RWPE2 (cell line): ENCODE measurements at regions not wholly inside any gene's neighbourhood (a gene's known extent, or its start where the extent isn't known, plus 50 kb on each side); places are given as distances from the start of the nearest gene placed in this dataset.

Experiments
- ATAC-seq: fragments of 200-7000 bp; cut with Tn5 transposase; 3 replicates; pipeline ENCODE4 v1.9.1; 2021; ENCODE audit warnings: low read depth
- DNase-seq: peaks from one replicate; pipeline ENCODE4 v3.0.0-alpha.2; 2020; ENCODE audit warnings: low spot score
- H3K27ac ChIP-seq: fragments of 450-650 bp; 2 replicates; pipeline ENCODE4 v1.5.1; 2017; ENCODE audit warnings: mild to moderate bottlenecking; ENCODE audit not compliant: poor library complexity, severe bottlenecking
- H3K27me3 ChIP-seq: fragments of 250-450 bp; sonication (Bioruptor Pico); 2 replicates; pipeline ENCODE4 v1.5.1; 2021; ENCODE audit warnings: mild to moderate bottlenecking, moderate library complexity; ENCODE audit not compliant: insufficient read depth, poor library complexity, severe bottlenecking
- H3K36me3 ChIP-seq: fragments of 250-450 bp; sonication (Bioruptor Pico); 2 replicates; pipeline ENCODE4 v1.5.1; 2020; ENCODE audit warnings: low read depth, mild to moderate bottlenecking, moderate library complexity
- H3K4me1 ChIP-seq: fragments of 250-450 bp; sonication (Bioruptor Pico); 2 replicates; pipeline ENCODE4 v1.5.1; 2021; ENCODE audit warnings: mild to moderate bottlenecking, moderate library complexity; ENCODE audit not compliant: insufficient read depth, poor library complexity, severe bottlenecking
- H3K4me3 ChIP-seq: fragments of 250-450 bp; sonication (Bioruptor Pico); 2 replicates; pipeline ENCODE4 v1.5.1; 2021; ENCODE audit warnings: mild to moderate bottlenecking, moderate library complexity; ENCODE audit not compliant: severe bottlenecking
- H3K9me3 ChIP-seq: fragments of 250-450 bp; sonication (Bioruptor Pico); 2 replicates; pipeline ENCODE4 v1.5.1; 2021; ENCODE audit warnings: mild to moderate bottlenecking, moderate library complexity; ENCODE audit not compliant: severe bottlenecking
- TF ChIP-seq, protein P1 (sequence below): fragments of 450-650 bp; IDR thresholded peaks from one replicate; pipeline ENCODE4 v1.5.1; 2017; ENCODE audit warnings: mild to moderate bottlenecking, moderate library complexity; ENCODE audit not compliant: poor library complexity, severe bottlenecking

DNA sequence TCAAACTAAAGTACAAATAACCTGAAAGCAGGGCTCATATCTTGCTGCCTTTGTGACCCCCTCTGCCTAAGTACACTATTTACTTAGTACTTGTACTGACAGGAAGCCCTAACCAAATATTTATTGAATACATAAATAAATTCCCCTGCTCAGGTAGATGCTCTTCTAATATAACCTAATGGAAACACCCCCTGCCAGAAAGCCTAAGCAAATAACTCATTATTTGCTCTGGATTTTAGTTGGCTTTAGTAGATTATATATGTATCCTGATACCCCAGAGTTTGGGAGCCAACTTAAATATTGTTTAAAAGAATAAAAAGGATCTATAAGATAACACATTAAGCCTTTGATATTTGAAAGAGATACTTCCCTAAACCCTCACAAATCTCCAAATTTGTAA is 318.2 kb downstream of the PPP1R2C start:
- TF ChIP-seq, protein P1, sequence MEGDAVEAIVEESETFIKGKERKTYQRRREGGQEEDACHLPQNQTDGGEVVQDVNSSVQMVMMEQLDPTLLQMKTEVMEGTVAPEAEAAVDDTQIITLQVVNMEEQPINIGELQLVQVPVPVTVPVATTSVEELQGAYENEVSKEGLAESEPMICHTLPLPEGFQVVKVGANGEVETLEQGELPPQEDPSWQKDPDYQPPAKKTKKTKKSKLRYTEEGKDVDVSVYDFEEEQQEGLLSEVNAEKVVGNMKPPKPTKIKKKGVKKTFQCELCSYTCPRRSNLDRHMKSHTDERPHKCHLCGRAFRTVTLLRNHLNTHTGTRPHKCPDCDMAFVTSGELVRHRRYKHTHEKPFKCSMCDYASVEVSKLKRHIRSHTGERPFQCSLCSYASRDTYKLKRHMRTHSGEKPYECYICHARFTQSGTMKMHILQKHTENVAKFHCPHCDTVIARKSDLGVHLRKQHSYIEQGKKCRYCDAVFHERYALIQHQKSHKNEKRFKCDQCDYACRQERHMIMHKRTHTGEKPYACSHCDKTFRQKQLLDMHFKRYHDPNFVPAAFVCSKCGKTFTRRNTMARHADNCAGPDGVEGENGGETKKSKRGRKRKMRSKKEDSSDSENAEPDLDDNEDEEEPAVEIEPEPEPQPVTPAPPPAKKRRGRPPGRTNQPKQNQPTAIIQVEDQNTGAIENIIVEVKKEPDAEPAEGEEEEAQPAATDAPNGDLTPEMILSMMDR = no peak
- no peak for ATAC-seq
- H3K36me3 ChIP-seq = no peaks in the 10 kb centered on the region
- no peak for DNase-seq
- H3K9me3 ChIP-seq = no peaks in the 10 kb centered on the region
- H3K27me3 ChIP-seq = no peaks in the 10 kb centered on the region
- H3K4me1 ChIP-seq = no peaks in the 10 kb centered on the region
- no peak overlapping the region for H3K27ac ChIP-seq
- H3K4me3 ChIP-seq = no peak overlapping the region

DNA sequence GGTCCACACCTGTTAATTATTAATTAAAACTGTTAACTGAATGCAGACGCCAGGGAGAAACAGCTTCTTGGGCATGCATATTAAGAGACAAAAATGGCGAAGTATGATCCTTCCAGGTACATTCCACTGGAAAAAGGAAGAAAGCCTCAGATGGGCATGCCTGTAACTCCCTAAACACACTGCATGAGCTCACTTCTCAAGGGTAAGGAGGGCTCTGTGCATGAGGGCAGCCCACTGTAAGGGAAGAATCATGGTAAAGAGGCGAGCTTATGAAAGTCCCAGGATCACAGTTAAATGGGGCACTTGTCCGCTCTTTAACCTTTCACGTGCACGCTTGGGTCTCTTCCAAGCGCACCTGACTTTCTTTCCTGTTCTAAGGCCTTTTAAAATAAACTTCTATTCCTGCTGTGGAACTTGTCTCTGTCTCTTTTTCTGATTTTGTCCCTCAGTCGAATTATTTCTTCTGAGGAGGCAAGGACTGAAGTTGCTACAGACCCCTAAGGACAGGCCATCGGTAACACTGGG is 321.7 kb downstream of the PPP1R2C start:
- Histone ChIP-seq H3K27ac (no peak overlapping the region), H3K4me1 (no peaks in the 10 kb centered on the region), H3K36me3 (no peaks in the 10 kb centered on the region), H3K4me3 (no peak overlapping the region), H3K27me3 (no peaks in the 10 kb centered on the region), H3K9me3 (no peaks in the 10 kb centered on the region)
- ATAC-seq (no peak), DNase-seq (no peak)
- TF ChIP-seq, protein P1 = no peak

DNA sequence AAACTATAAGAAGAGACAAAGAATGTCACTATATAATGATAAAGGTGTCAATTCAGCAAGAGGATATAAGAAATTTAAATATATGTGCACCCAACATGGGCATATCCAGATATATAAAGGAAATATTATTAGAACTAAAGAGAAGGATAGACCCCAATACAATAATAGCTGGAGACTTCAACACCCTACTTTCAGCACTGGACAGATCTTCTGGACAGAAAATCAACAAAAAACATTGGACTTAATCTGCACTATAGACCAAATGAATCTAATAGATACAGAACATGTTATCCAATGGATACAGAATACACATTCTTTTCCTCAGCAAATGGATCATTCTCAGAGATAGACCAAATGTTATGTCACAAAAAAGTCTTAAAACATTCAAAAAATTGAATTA is 327.7 kb downstream of the PPP1R2C start:
- DNase-seq = no peak
- TF ChIP-seq, protein P1 = no peak
- ATAC-seq = no peak
- Histone ChIP-seq H3K4me3 (no peak overlapping the region), H3K27ac (no peak overlapping the region), H3K9me3 (no peaks in the 10 kb centered on the region), H3K4me1 (no peaks in the 10 kb centered on the region), H3K27me3 (no peaks in the 10 kb centered on the region), H3K36me3 (no peaks in the 10 kb centered on the region)

DNA sequence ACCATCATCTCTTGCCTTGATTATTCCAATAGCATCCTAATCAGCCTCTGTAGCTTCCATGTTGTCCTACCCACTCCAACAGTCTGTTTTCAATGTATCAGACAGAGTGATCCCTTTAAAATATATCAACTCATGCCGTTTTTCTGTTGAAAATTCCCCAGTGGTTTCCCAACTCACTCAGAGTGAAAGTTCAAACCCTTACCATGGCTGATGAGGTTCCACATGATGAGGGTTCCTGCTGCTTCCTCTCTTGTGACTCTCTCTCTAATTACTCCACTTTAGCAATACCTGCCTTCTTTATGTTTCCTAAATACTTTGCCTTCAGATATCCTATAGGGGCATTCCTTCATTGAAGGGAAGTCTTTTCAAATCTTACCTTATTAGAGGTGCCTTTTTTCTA is 334.7 kb downstream of the PPP1R2C start:
- ATAC-seq (no peak), DNase-seq (no peak)
- TF ChIP-seq, protein P1 = no peak
- H3K4me3 ChIP-seq = no peak overlapping the region
- no peak overlapping the region for H3K27ac ChIP-seq
- no peaks in the 10 kb centered on the region for H3K27me3 ChIP-seq
- no peaks in the 10 kb centered on the region for H3K4me1 ChIP-seq
- H3K36me3 ChIP-seq = no peaks in the 10 kb centered on the region
- H3K9me3 ChIP-seq = no peaks in the 10 kb centered on the region

DNA sequence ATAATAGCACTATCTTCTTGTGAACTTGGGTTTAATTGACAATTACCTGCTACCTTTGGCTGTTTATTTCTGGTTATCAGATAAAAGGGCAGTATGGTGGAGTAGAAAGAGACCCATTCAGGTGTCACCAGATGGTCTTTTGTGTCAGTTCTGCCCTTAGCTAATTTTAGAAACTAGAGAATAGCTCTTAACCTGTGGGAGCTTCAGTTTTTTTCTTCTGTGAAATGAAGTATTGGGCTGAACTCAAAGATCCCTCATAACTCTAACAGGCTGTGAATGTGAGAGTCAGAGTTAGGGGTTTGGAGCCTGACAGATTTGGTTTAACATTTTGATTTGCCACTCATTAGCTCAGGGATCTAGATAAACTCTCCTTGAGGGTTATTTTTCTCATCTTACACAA is 335.2 kb downstream of the PPP1R2C start:
- TF ChIP-seq, protein P1 = no peak

More for the DNA sequence above, 335.2 kb downstream of the PPP1R2C start:
- Histone ChIP-seq H3K27me3 (no peaks in the 10 kb centered on the region), H3K4me3 (no peak overlapping the region), H3K4me1 (no peaks in the 10 kb centered on the region), H3K9me3 (no peaks in the 10 kb centered on the region), H3K27ac (no peak overlapping the region), H3K36me3 (no peaks in the 10 kb centered on the region)
- no peak for DNase-seq
- no peak for ATAC-seq
